GM12872 (cell line): ENCODE measurements at regions not wholly inside any gene's neighbourhood (a gene's known extent, or its start where the extent isn't known, plus 50 kb on each side); places are given as distances from the start of the nearest gene placed in this dataset.

Experiments used
- CTCF ChIP-seq: IDR thresholded peaks from 3 replicates; pipeline ENCODE4 v1.5.1; 2011; ENCODE audit warnings: low read depth, mild to moderate bottlenecking, low read length, moderate library complexity; ENCODE audit not compliant: insufficient read depth

DNA sequence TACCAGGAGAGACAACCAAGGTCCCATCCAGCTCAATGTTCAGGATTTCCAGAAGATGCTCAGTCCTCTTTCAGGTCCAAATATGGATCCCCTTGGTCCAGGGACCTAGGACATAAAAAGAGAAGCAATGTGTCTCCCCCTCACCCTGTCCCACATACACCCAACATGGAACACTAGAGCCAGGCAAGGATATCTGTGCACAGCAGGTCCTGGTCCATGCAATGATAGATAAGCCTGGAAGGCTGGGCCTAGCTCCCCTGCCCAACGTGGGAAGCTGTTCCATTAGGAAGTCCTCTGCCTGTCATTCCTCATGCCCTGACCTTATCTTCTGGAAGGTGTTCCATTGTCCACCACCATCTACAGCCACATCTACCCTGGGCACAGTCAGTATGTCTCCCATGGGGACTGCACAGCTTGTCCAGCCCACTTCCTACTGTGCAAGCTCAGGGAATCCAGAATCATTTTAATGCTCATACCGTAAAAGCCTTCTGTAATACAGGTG lies 1434.8 kb downstream of the TBC1D22A start:
- no peak for TF ChIP-seq CTCF

DNA sequence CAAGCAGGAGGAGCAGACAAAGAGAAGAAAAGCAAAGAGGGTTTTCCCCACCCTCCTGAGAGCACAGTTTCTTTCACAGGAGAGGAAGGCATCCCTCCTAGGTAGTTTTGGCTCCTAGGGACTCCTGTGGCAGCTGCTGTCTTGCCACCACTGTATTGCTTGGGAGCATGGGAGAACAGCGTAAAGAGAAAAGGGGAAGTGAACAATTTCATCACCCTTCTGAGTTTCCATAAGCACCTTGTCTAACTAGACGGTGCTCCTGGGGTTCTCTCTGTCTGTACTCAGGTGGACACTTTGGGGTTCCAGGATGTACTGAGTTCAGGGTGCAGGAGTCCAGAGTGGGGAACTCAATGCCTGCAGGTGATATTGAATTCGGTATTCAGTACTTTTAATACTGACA lies 1430.5 kb downstream of the TBC1D22A start:
- no peak for TF ChIP-seq CTCF

DNA sequence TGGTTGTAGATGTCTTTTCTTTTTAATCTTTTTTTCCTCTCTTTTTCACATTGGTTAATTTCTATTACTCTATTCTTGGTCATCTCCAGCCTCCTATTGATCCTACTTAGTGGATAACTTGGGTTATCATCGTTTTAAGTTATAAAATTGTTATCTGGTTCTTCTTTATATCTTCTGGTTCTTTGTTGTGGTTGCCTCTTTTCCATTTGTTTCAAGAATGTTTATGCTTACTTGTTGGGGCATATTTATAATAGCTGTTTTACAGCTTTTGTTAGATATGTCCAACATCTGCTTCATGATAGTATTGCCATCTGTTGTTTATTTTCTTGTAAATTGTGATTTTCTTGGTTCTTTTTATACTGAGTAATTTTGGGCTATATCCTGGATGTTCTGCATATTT lies 1429.6 kb downstream of the TBC1D22A start:
- no peak for TF ChIP-seq CTCF

GRCh38 chr22:48188231-48188721 lies 1425.8 kb downstream of the TBC1D22A start:
- TF ChIP-seq CTCF: no peak

GRCh38 chr22:48187356-48187755 lies 1424.9 kb downstream of the TBC1D22A start:
- TF ChIP-seq CTCF: no peak

GRCh38 chr22:48186146-48186790 lies 1423.8 kb downstream of the TBC1D22A start:
- no peak for TF ChIP-seq CTCF

DNA sequence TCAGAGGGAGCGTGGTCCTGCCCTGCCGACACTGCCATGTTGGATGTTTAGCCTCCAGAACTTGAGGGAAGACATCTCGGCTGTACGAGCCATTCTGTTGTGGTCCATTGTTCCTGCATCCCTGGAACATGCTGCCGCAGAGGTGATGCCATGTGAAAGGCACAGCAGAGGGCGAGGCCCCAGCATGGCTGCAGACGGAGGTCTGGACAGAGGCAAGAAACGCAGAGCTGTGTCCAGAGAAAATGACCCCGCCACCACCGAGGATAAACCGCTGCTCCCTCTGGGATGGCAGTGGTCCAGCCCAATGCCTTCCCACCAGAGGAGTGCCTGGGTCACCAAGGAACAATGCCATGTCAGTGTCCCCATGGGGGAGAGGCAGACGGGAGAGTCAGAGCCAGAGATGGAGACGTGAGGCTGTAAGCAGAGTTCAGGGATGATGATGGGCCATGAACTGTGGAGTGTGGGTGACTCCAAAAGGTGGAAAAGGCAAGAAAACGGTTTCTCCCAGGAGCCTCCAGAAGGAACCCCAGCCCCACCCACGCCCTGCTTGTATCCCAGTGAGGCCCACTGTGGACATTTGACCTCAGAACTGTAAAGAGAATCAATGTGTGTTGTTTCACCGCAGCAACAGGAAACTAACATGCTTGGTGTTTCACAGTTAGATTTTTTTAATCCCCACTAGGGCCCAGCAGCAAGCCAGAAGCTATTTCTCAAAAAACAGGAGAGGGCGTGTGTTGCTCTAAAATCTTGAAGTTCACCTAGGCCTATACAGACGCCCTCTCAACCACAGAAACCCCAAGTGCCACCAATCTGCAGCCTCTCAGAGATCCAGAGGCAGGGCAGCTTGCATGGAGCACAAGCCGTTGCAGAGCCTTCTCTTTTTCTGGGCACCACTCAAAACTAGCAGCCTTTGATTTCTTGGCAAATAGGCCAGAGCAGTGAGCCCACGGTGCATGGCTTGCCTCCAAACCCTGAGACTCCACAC lies 1422.9 kb downstream of the TBC1D22A start:
- TF ChIP-seq CTCF: no peak
